GM21529 (cell line): ENCODE measurements at regions not wholly inside any gene's neighbourhood (a gene's known extent, or its start where the extent isn't known, plus 50 kb on each side); places are given as distances from the start of the nearest gene placed in this dataset.
"Not testable (repeated sequence)": the region's sequence is repeated elsewhere in the genome, so short reads cannot be mapped to it uniquely, and the experiment has no call there.

Source experiments
- ATAC-seq: cut with Tn5 transposase; IDR thresholded peaks from one replicate; pipeline ENCODE4 v1.9.1; 2021; ENCODE audit not compliant: unreplicated experiment

DNA sequence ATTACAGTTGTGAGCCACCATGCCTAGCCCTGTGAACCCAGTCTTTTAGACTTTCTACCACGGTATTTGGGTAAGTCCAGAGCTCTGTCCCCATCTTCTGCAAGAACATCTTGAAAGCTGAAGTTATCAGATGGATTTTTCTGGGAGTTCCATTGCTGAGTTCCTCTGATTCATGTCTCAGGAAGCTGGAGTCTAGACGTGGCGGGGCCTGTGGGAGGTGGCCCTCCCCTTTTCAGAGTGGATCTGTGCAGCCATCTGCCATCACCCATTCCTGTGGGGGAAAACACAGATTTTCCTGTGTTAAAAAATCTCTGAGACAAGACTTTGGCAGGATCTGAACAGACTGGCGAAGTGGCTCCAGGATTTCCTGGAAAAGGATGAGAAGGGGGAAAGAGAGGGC, 234.3 kb downstream of the NPIPA7 start:
- not testable (repeated sequence) for ATAC-seq

GRCh38 chr16:16614484-16614883, 235.5 kb downstream of the NPIPA7 start:
- ATAC-seq, result not testable (repeated sequence)

GRCh38 chr16:16618963-16619465, 240.1 kb downstream of the NPIPA7 start:
- not testable (repeated sequence) for ATAC-seq

DNA sequence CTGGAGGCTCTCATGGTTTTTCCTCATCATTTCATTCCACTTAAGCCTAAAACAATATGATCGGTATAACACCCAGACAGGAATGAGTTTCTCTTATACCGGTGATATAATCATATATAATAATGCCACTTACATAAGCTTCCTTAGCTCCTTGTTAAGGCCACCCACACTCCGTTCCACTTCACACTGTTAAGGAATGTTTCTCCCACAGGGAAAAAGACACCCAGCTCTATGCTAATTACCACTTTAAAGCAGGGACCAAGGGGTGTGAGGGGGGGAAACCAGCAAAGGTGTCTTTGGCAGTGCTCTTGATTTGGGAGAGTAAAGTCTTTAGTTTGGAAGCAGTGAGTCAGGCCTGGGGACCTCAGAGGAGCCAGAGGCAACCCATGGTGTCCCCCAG, 245.4 kb downstream of the NPIPA7 start:
- not testable (repeated sequence) for ATAC-seq

DNA sequence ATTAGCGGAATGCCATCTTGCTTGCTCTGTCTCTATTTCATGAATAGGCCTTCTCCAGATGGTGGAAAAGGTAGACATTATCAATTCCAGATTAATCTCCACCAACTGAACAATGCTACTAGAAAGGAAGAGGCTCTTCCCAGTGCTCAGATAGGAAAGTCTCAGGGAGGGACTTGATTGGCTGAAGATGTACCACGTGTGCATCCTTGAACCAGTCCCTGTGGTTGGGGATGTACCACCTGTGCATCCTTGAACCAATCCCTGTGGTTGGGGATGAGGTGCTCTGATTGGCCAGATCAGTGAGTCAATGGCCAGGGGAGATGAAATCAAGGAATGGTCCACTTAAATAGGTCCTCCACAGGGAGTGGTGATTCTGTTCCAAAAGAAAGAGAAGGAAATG, 246.2 kb downstream of the NPIPA7 start:
- not testable (repeated sequence) for ATAC-seq

- not testable (repeated sequence) for ATAC-seq
Observed at GRCh38 chr16:16627865-16628264, 248.9 kb downstream of the NPIPA7 start.

- not testable (repeated sequence) for ATAC-seq
Observed at GRCh38 chr16:16638231-16638630, 259.3 kb downstream of the NPIPA7 start.

DNA sequence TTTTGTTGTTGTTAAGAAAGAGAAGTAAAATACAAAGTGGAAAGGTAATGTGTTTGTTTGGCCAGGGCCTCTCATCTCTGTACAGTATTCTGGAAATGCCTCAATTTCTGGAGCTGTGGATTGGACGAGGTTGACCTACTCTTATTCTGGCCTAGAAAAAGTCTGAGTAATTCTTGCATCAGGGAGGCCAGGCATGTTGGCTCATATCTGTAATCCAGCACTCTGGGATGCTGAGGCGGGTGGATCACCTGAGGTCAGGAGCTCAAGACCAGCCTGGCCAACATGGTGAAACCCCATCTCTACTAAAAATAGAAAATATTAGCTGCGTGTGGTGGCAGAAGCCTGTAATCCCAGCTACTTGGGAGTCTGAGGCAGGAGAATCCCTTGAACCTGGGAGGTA, 259.8 kb downstream of the NPIPA7 start:
- not testable (repeated sequence) for ATAC-seq

GRCh38 chr16:16643828-16644227, 264.9 kb downstream of the NPIPA7 start:
- ATAC-seq, result not testable (repeated sequence)

DNA sequence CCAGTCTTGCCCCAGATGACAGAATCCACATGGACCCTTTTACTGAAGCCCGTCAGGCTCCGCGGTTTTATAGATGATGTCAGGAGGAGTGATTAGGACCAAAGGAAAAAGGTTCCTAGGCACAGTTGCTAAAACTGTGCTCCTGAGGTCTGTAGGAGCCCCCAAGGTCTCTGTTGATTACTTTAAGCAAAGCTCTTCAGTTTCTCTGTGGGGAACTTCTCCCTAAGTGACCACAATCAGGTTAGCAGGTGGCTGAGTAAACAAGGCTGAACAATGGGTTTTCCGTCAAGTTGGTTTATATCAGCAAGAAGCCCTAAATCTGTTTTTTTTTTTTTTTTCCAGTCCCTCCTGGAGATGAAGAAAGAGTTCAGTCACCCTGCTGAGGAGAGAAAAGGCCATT, 269.1 kb downstream of the NPIPA7 start:
- not testable (repeated sequence) for ATAC-seq

DNA sequence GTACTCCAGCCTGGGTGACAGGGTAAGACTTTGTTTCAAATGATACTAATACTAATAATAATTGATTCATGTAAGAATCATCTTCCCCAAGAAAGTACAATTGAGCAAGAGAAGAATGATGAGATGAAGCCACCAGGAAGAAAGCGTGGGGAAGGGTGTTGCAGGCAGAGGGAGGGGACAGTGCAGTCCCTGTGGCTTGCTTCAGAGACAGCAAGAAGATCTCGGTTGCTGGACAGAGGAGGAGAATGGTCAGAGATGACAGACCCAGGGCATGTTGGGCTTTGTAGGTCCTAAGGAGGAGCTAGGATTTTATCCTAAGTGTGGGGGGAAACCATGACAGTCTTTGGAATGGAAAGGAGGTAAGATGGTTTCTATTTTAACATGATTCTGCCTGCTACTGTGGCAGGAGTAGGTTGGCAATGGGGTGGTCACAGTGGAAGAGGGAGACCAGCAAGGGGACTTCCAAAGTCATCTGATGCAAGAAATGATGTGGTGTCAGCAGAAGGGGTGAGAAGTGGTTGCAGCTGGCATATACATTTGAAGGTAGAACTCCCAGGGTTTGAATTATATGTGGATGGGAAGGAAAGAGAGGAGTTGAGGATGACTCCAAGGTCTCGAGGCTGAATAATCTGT, 293.4 kb downstream of the NPIPA7 start:
- not testable (repeated sequence) for ATAC-seq

GRCh38 chr16:16674820-16675219, 295.9 kb downstream of the NPIPA7 start:
- not testable (repeated sequence) for ATAC-seq

GRCh38 chr16:16721849-16722248, 342.9 kb downstream of the NPIPA7 start:
- ATAC-seq, result not testable (repeated sequence)

DNA sequence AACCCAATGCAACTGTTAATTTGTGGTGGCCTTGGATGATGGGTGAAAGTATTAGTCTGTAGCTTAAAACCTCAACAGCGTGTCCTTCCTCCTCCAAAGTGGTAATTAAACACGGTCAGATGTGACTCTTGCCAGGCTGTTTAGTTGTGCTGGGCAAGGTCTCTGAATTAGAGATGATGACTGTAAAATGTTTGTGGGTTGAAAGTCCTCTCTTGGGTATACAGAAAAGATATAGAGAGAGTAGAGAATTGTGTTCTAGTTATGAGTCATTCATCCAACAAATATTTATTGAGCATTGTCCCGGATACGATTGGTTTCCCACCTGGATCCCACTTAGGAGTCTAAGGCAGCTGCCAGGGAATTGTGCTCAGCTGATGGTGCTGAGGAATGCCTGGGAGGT, 343.7 kb downstream of the NPIPA7 start:
- not testable (repeated sequence) for ATAC-seq

DNA sequence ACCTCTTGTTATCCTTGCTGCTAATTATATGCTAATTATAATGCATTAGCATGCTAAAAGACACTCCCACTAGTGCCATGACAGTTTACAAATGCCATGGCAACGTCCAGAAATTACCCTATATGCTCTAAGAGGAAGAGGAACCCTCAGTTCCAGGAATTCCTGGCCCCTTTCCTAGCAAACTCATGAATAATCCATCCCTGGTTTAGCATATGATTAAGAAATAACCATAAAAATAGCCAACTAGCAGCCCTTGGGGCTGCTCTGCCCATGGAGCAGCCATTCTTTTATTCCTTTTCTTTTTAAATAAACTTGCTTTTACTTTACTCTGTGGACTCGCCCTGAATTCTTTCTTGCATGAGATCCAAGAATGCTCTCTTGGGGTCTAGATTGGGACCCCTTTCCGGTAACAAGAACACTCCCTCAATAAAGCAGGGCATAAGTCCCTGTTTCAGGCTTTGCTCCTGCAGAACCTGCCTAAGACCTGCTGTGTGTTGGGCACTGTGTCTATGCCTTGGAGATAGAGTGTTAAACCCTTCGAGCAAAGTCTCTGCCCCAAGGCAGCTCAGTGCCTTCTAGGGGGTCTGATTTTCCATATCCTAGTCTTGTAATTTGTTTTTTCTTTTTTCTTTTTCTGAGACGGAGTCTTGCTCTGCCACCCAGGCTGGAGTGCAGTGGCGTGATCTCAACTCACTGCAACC, 345.0 kb downstream of the NPIPA7 start:
- ATAC-seq, result not testable (repeated sequence)

DNA sequence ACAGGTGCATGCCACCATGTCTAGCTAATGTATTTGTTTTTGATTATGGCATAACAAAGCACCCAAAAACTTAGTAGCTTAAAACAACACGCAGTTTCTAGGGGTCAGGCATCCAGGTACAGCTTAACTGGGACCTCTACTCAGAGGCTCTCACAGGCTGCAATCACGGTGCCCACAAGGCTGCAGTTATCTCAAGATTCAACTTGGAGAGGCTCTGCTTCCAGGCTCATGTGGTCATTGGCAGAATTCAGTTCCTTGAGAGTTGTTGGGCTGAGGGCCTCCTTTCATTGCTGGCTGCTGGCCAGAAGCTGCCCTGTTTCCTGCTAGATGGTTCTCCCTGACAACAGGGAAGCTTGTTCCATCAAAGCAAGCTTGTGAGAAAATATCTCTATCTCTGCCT, 348.1 kb downstream of the NPIPA7 start:
- not testable (repeated sequence) for ATAC-seq

DNA sequence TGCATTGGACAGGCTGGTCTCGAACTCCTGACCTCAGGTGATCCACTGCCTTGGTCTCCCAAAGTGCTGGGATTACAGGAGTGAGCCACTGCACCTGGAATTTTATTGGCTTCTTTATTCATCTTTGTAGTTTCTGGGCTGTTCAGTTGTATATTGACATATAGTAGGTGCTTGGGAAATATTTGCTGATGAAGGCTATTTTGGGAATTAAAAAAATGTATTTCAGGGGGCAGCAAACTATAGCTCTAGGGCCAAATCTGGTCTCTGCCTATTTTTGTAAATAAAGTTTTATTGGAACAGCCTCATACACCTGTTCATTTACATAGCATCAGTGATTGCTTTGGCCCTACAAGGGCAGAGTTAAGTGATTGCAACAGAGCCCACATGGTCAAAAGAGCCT, 363.6 kb downstream of the NPIPA7 start:
- not testable (repeated sequence) for ATAC-seq

DNA sequence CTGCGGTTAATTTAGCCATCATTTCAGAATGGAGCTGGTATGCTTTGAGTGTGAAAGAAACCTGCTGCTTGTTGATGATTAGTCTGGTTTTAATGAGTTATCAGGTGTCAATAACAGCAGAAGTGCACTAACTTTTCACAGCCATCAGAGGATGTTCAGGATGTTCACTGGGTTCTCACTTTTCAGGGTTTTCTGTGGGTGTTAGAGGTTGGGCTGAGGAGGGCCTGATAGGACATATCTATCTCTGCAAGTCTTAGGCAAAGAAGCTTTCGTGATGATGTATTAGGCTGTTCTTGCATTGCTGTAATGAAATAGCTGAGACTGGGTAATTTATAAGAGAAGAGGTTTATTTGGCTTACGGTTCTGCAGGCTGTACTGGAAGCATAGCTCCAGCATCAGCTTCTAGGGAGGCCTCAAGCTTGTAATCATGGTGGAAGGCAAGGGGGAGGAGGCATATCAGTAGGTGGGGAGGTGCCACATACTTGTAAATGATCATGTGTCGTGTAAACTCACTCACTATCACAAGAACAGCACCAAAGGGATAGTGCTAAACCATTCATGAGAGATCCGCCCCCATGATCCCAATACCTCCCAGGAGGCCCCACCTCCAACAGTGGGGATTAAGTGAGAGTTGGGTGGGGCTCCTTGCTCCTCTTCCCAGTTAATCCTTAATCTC, 376.2 kb downstream of the NPIPA7 start:
- not testable (repeated sequence) for ATAC-seq

GRCh38 chr16:16763449-16763848, 384.5 kb downstream of the NPIPA7 start:
- ATAC-seq, result no peak

- ATAC-seq, result not testable (repeated sequence)
Observed at GRCh38 chr16:16770717-16771116, 391.8 kb downstream of the NPIPA7 start.

- no peak for ATAC-seq
Observed at GRCh38 chr16:16774389-16774788, 395.4 kb downstream of the NPIPA7 start.

- ATAC-seq, result no peak
Observed at GRCh38 chr16:16778332-16778731, 399.4 kb downstream of the NPIPA7 start.
